ENCODE measurements at regions not wholly inside any gene's neighbourhood (a gene's known extent, or its start where the extent isn't known, plus 50 kb on each side); places are given as distances from the start of the nearest gene placed in this dataset.

DNA sequence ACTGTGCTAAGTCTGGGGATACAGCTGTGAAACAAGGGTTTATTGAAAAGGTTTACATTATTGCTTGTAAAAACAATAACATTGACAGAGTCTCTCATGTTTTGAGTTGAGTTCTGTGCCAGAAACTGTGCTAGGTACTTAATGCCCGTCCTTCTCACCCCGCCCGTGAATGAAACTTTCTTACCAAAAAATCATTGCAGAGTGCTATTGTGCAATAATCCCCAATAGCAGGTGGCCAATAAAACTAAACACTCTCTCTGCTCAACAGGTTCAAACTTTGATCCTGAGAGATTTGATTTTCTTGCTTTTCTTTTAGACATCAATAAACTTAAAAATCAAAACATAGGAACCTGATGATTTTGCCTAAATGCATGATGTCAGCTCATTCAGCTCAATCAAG lies 441.6 kb downstream of the HAPSTR1 start:
- no peak for TF ChIP-seq CTCF (IDR thresholded peaks at IDR 0.05; ENCODE audit: low read length)
- no peak for TF ChIP-seq EZH2 (IDR thresholded peaks at IDR 0.05; ENCODE audit: borderline replicate concordance, low read length)

Data from OCI-LY1 (cell line).